Tibial nerve (tissue), 4 donors: ENCODE measurements at regions not wholly inside any gene's neighbourhood (a gene's known extent, or its start where the extent isn't known, plus 50 kb on each side); places are given as distances from the start of the nearest gene placed in this dataset.
"Not testable (repeated sequence)": the region's sequence is repeated elsewhere in the genome, so short reads cannot be mapped to it uniquely, and the experiment has no call there.

Source experiments
- DNase-seq, 2 donors: peaks; one replicate each; pipeline ENCODE4 v3.0.0-alpha.2; 2019; ENCODE audit warnings: low spot score in 2 of 2
- H3K27ac ChIP-seq, 4 donors: fragments of 200-600 bp; sonication (generic) in 3 of 4; one replicate each; pipeline ENCODE4 v1.5.1; 2017 to 2019; ENCODE audit warnings: mild to moderate bottlenecking in 1 of 4
- H3K27me3 ChIP-seq, 2 donors: fragments of 200-600 bp; sonication (generic) in 1 of 2; one replicate each; pipeline versions ENCODE4 v1.5.1 to v1.6.0; 2017 to 2019
- H3K36me3 ChIP-seq, 3 donors: fragments of 200-600 bp; sonication (generic); one replicate each; pipeline ENCODE4 v1.5.1; 2018 to 2019
- H3K4me1 ChIP-seq, 4 donors: fragments of 200-600 bp; sonication (generic) in 3 of 4; one replicate each; pipeline ENCODE4 v1.5.1; 2017 to 2019
- H3K4me3 ChIP-seq, 4 donors: fragments of 200-600 bp; sonication (generic) in 3 of 4; one replicate each; pipeline ENCODE4 v1.5.1; 2017 to 2019; ENCODE audit warnings: mild to moderate bottlenecking in 1 of 4, moderate library complexity in 1 of 4
- H3K9me3 ChIP-seq, 4 donors: fragments of 200-600 bp; sonication (generic) in 3 of 4; one replicate each; pipeline ENCODE4 v1.5.1; 2017 to 2019
- CTCF ChIP-seq, 5 experiments: fragments of 200-600 bp in 3 of 5; fragments of 450-650 bp in 2 of 5; sonication (generic) in 3 of 5; IDR thresholded peaks; one replicate each; pipeline ENCODE4 v1.5.1; 2016 to 2019; ENCODE audit warnings: antibody characterized with exemption in 5 of 5, mild to moderate bottlenecking in 3 of 5, moderate library complexity in 2 of 5
- EP300 ChIP-seq, 2 donors: sonication (generic); formaldehyde crosslinking; IDR thresholded peaks; one replicate each; pipeline ENCODE4 v1.6.1; 2017; ENCODE audit warnings: antibody characterized with exemption in 2 of 2, mild to moderate bottlenecking in 1 of 2
- POLR2A ChIP-seq, 2 donors: fragments of 450-650 bp; IDR thresholded peaks; one replicate each; pipeline ENCODE4 v1.6.1; 2017; ENCODE audit warnings: antibody characterized with exemption in 2 of 2, mild to moderate bottlenecking in 2 of 2, moderate library complexity in 2 of 2
- WGBS, 2 donors: methylation state at CpG; one replicate each; pipeline ENCODE4 v1.1.5; 2018; 5-methylcytosine and 5-hydroxymethylcytosine counted together

GRCh38 chr6:112957536-112957916 is 610.4 kb downstream of the RFPL4B start:
- DNase-seq = no peak
- Histone ChIP-seq H3K36me3 (no peaks in the 10 kb centered on the region), H3K27ac (no peak overlapping the region), H3K27me3 (no peaks in the 10 kb centered on the region), H3K9me3 (no peaks in the 10 kb centered on the region), H3K4me3 (no peak overlapping the region), H3K4me1 (peaks cover 0 to 12% (median 4%) of the 10 kb centered on the region in 4 donors)
- TF ChIP-seq POLR2A (IDR thresholded peaks at IDR 0.05) (no peak), EP300 (IDR thresholded peaks at IDR 0.05) (no peak), CTCF (IDR thresholded peaks at IDR 0.05) (no peak)
- WGBS, 2 donors = 93% methylated on average over 2 of the region's 2 CpGs

GRCh38 chr6:112960130-112960529 is 613.0 kb downstream of the RFPL4B start:
- H3K4me3 ChIP-seq, H3K27me3 ChIP-seq, H3K36me3 ChIP-seq, H3K27ac ChIP-seq, DNase-seq, H3K9me3 ChIP-seq: not testable (repeated sequence)
- WGBS, 2 donors = 96 to 98% methylated on average over 3 of the region's 3 CpGs
- H3K4me1 ChIP-seq = peaks cover 0 to 12% (median 4%) of the 10 kb centered on the region in 4 donors

GRCh38 chr6:112967974-112968373 is 620.8 kb downstream of the RFPL4B start:
- Histone ChIP-seq H3K27ac (no peak overlapping the region), H3K27me3 (no peaks in the 10 kb centered on the region), H3K9me3 (peaks cover 0 to 6% (median 0%) of the 10 kb centered on the region in 4 donors), H3K4me1 (no peaks in the 10 kb centered on the region), H3K36me3 (no peaks in the 10 kb centered on the region), H3K4me3 (no peak overlapping the region)
- no peak for DNase-seq
- WGBS, 2 donors = 100% methylated on average over 1 of the region's 1 CpG
- no peak for TF ChIP-seq EP300 (IDR thresholded peaks at IDR 0.05)
- TF ChIP-seq CTCF (IDR thresholded peaks at IDR 0.05) = no peak
- TF ChIP-seq POLR2A (IDR thresholded peaks at IDR 0.05) = no peak

- DNase-seq = no peak
- no peak overlapping the region for H3K27ac ChIP-seq
- no peak for TF ChIP-seq POLR2A (IDR thresholded peaks at IDR 0.05)
- no peak for TF ChIP-seq EP300 (IDR thresholded peaks at IDR 0.05)
- TF ChIP-seq CTCF (IDR thresholded peaks at IDR 0.05) = no peak
- H3K27me3 ChIP-seq = no peaks in the 10 kb centered on the region
- H3K36me3 ChIP-seq = no peaks in the 10 kb centered on the region
- H3K4me3 ChIP-seq = no peak overlapping the region
- H3K9me3 ChIP-seq = peaks cover 0 to 6% (median 0%) of the 10 kb centered on the region in 4 donors
- no peaks in the 10 kb centered on the region for H3K4me1 ChIP-seq
- 75 to 83% methylated on average over 1 of the region's 1 CpG for WGBS, 2 donors
These were observed 624.5 kb downstream of the RFPL4B start for GRCh38 chr6:112971651-112972050.

GRCh38 chr6:112974931-112975330 is 627.8 kb downstream of the RFPL4B start:
- not testable (repeated sequence) for H3K27ac ChIP-seq, H3K9me3 ChIP-seq
- 94 to 95% methylated on average over 4 of the region's 4 CpGs for WGBS, 2 donors

GRCh38 chr6:112976579-112976978 is 629.4 kb downstream of the RFPL4B start:
- not testable (repeated sequence) for H3K4me3 ChIP-seq, H3K27me3 ChIP-seq, H3K36me3 ChIP-seq, DNase-seq, H3K9me3 ChIP-seq, H3K27ac ChIP-seq
- peaks cover 0 to 14% (median 5%) of the 10 kb centered on the region in 4 donors for H3K4me1 ChIP-seq

More at GRCh38 chr6:112974931-112975330, 627.8 kb downstream of the RFPL4B start:
- DNase-seq, H3K27me3 ChIP-seq, H3K4me3 ChIP-seq, H3K36me3 ChIP-seq, H3K4me1 ChIP-seq: not testable (repeated sequence)

- H3K4me3 ChIP-seq = no peak overlapping the region
- H3K9me3 ChIP-seq = no peaks in the 10 kb centered on the region
- peaks cover 0 to 14% (median 5%) of the 10 kb centered on the region in 4 donors for H3K4me1 ChIP-seq
- peak in 1 of 2 donors; percentile 17 for DNase-seq
- H3K27me3 ChIP-seq = no peaks in the 10 kb centered on the region
- TF ChIP-seq POLR2A (IDR thresholded peaks at IDR 0.05) = no peak
- TF ChIP-seq EP300 (IDR thresholded peaks at IDR 0.05) = peak in 1 of 2 donors; percentile 51
- TF ChIP-seq CTCF (IDR thresholded peaks at IDR 0.05) = no peak
- WGBS, 2 donors = 15 to 22% methylated on average over 5 of the region's 5 CpGs
- no peaks in the 10 kb centered on the region for H3K36me3 ChIP-seq
- H3K27ac ChIP-seq = no peak overlapping the region
These were observed 632.7 kb downstream of the RFPL4B start for GRCh38 chr6:112979830-112980229.
